HG02884 (cell line): ENCODE measurements at regions not wholly inside any gene's neighbourhood (a gene's known extent, or its start where the extent isn't known, plus 50 kb on each side); places are given as distances from the start of the nearest gene placed in this dataset.

Experiments
- ATAC-seq: cut with Tn5 transposase; IDR thresholded peaks from one replicate; pipeline ENCODE4 v1.9.1; 2021; ENCODE audit warnings: mild to moderate bottlenecking, moderate library complexity; ENCODE audit not compliant: unreplicated experiment

GRCh38 chr4:151604238-151604637, 156.6 kb downstream of the GATB start:
- no peak for ATAC-seq

- no peak for ATAC-seq
Observed at GRCh38 chr4:151605215-151605614, 155.6 kb downstream of the GATB start.

GRCh38 chr4:151606061-151606460, 154.7 kb downstream of the GATB start:
- no peak for ATAC-seq

GRCh38 chr4:151610229-151610628, 150.6 kb downstream of the GATB start:
- no peak for ATAC-seq

GRCh38 chr4:151611960-151612359, 148.8 kb downstream of the GATB start:
- no peak for ATAC-seq

- no peak for ATAC-seq
Observed at GRCh38 chr4:151613290-151613689, 147.5 kb downstream of the GATB start.

GRCh38 chr4:151614561-151614960, 146.2 kb downstream of the GATB start:
- ATAC-seq: no peak

GRCh38 chr4:151618858-151619257, 141.9 kb downstream of the GATB start:
- ATAC-seq: no peak

GRCh38 chr4:151620066-151620465, 140.7 kb downstream of the GATB start:
- ATAC-seq: no peak
